ENCODE measurements at regions not wholly inside any gene's neighbourhood (a gene's known extent, or its start where the extent isn't known, plus 50 kb on each side); places are given as distances from the start of the nearest gene placed in this dataset.

DNA sequence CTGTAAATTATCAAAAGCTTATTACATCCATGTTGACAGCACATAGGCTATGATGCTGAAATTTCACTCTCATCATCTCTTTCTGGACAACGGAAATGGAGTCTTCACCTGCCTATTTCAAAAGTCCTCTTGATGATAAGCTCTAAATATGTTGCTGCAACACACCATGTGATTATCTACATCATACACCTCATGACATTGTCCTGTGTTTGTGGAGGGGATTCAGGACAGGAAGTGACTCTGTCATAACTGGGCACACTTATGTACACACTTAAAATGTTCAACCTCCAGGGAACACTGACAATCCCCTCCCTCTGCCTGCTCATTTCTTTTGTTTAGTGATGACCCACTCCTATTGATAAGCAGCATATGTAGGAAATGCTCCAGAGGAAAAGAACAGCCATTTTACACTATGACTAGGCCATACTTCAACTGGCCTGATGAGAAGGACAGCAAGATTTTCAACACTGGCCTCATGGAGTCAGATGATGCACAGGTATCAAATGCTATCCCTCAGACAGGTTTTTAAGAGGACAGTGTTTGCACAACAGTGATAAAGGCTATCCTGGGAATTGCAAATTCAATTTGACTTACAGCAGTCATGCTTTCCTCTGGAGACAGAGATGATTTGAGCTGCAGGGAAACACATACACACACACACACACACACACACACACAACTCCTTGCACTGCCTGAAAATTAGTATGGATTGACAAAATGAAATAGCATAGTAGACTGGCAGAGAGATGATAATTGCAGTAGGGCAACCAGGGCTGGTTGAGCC is 163.3 kb upstream of the RASGEF1B start:
- 100% methylated on average over 1 of the region's 1 CpG for WGBS, 2 donors (ENCODE audit: low coverage in 1 of 2)
- no peaks in the 10 kb centered on the region for H3K9me3 ChIP-seq
- no peak overlapping the region for H3K4me3 ChIP-seq
- H3K27me3 ChIP-seq = no peaks in the 10 kb centered on the region
- in situ Hi-C loops (cut with MboI; ENCODE audit: low pct_ligation_motif_present in 1 of 4, low pct_unique_long_range_greater_than_20kb in 1 of 4, low sequenced_read_pairs in 3 of 4) = no loop called here
- intact Hi-C loops (cut with DNase I; ENCODE audit: low total_unique reads) = no loop called here
- H3K4me1 ChIP-seq = peaks cover 0 to 13% (median 2%) of the 10 kb centered on the region in 4 donors
- H3K36me3 ChIP-seq = no peaks in the 10 kb centered on the region
- DNase-seq = no peak
- TF ChIP-seq EP300 (IDR thresholded peaks at IDR 0.05; ENCODE audit: low read depth) = no peak
- no peak for TF ChIP-seq POLR2AphosphoS5 (IDR thresholded peaks at IDR 0.05)
- TF ChIP-seq POLR2A (IDR thresholded peaks at IDR 0.05) = no peak
- TF ChIP-seq, protein P1, sequence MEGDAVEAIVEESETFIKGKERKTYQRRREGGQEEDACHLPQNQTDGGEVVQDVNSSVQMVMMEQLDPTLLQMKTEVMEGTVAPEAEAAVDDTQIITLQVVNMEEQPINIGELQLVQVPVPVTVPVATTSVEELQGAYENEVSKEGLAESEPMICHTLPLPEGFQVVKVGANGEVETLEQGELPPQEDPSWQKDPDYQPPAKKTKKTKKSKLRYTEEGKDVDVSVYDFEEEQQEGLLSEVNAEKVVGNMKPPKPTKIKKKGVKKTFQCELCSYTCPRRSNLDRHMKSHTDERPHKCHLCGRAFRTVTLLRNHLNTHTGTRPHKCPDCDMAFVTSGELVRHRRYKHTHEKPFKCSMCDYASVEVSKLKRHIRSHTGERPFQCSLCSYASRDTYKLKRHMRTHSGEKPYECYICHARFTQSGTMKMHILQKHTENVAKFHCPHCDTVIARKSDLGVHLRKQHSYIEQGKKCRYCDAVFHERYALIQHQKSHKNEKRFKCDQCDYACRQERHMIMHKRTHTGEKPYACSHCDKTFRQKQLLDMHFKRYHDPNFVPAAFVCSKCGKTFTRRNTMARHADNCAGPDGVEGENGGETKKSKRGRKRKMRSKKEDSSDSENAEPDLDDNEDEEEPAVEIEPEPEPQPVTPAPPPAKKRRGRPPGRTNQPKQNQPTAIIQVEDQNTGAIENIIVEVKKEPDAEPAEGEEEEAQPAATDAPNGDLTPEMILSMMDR (IDR thresholded peaks at IDR 0.05) = no peak
- peak overlapping the region in 1 of 4 donors; percentile 58 for H3K27ac ChIP-seq

DNA sequence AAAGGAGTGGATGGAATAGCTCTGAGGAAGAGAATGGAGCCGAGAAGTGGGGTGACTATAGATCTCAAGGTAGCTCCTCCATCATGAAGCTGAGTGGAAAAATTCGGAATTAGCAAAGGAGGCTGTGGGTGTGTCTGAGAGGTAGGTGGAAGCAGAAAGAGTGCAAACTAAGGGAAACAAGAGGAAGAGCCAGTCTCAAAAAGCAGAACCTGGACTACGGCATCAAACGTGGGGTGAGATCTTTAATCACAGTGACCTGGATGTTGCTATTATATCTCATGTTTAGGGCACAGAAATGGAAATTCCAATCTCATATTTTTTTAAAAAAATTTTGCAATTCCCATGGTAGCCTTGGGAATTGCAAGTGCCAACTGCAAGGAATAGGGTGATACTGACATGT is 162.5 kb upstream of the RASGEF1B start:
- in situ Hi-C loops (cut with MboI; ENCODE audit: low pct_ligation_motif_present in 1 of 4, low pct_unique_long_range_greater_than_20kb in 1 of 4, low sequenced_read_pairs in 3 of 4) = no loop called here

DNA sequence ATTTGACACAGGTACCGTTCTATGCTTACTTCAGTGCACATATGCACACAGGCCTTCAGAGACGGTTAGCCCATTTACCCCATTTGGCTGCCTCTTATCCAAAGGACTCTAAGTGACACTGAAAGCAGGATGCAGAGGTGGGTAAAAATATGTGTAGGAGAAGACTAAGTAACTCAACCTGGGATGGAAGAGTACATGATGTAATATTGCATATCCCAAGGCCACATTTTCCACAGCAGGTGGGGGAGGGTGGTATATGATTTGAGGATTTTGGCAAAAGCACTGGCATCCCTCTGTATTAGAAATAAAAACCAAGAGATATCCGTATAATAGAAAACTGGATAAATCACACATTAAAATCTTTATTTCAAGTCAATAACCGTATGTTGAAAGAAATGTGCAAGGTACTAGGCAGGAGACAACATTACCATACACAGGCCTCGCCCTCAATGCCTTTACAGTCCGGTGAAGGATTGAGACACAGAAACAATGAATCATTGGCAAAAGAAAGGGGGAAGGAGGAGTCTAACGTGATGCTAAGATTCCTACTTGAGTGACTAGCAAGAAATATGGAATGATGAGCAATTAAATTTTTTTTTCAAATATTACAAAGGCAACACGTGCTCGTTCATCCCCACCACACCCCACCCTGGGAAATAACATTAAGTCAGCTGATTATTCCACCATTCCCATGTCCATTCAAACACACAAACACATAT is 161.0 kb upstream of the RASGEF1B start:
- Histone ChIP-seq H3K9me3 (no peaks in the 10 kb centered on the region), H3K36me3 (no peaks in the 10 kb centered on the region), H3K27me3 (no peaks in the 10 kb centered on the region), H3K27ac (no peak overlapping the region), H3K4me3 (no peak overlapping the region), H3K4me1 (peaks cover 0 to 13% (median 2%) of the 10 kb centered on the region in 4 donors)
- 54 to 67% methylated on average over 7 to 9 of the region's 9 CpGs for WGBS, 2 donors (ENCODE audit: low coverage in 1 of 2)
- intact Hi-C loops (cut with DNase I; ENCODE audit: low total_unique reads) (no loop called here), in situ Hi-C loops (cut with MboI; ENCODE audit: low pct_ligation_motif_present in 1 of 4, low pct_unique_long_range_greater_than_20kb in 1 of 4, low sequenced_read_pairs in 3 of 4) (no loop called here)
- TF ChIP-seq EP300 (IDR thresholded peaks at IDR 0.05; ENCODE audit: low read depth) (no peak), POLR2A (IDR thresholded peaks at IDR 0.05) (no peak), POLR2AphosphoS5 (IDR thresholded peaks at IDR 0.05) (no peak)
- TF ChIP-seq, protein P1 (IDR thresholded peaks at IDR 0.05) = no peak
- no peak for DNase-seq

More for the DNA sequence above, 162.5 kb upstream of the RASGEF1B start:
- no peaks in the 10 kb centered on the region for H3K9me3 ChIP-seq
- TF ChIP-seq, protein P1 (IDR thresholded peaks at IDR 0.05) = no peak
- TF ChIP-seq POLR2A (IDR thresholded peaks at IDR 0.05) (no peak), POLR2AphosphoS5 (IDR thresholded peaks at IDR 0.05) (no peak), EP300 (IDR thresholded peaks at IDR 0.05; ENCODE audit: low read depth) (no peak)
- no peak for DNase-seq
- H3K27ac ChIP-seq = no peak overlapping the region
- H3K27me3 ChIP-seq = no peaks in the 10 kb centered on the region
- peaks cover 0 to 13% (median 2%) of the 10 kb centered on the region in 4 donors for H3K4me1 ChIP-seq
- 89 to 90% methylated on average over 4 of the region's 4 CpGs for WGBS, 2 donors (ENCODE audit: low coverage in 1 of 2)
- intact Hi-C loops (cut with DNase I; ENCODE audit: low total_unique reads) = no loop called here
- no peak overlapping the region for H3K4me3 ChIP-seq
- H3K36me3 ChIP-seq = no peaks in the 10 kb centered on the region

DNA sequence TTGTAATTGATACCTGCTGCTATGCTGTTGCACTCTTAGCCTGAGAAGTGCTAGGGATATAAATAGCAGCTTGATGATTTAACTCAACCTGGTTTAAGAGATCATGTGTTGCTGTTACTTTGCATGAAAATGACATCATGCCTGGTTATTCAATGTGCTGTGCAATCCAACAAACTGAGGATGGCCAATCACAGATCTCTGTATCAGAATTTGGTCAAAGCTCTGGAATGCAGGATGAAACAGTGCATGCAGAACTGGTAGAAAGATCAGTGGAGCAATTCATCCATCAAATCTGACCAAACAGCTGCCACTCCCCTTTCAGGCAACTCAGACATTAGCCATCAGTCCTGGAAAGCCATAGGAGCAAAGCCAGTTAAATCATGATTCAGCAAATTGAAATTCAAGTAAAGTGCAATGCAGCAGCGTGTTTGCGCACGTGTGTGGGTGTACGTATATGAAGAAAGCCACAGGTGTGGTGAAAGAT is 160.3 kb upstream of the RASGEF1B start:
- Histone ChIP-seq H3K27me3 (no peaks in the 10 kb centered on the region), H3K4me1 (peaks cover 0 to 13% (median 2%) of the 10 kb centered on the region in 4 donors), H3K27ac (no peak overlapping the region), H3K4me3 (no peak overlapping the region), H3K36me3 (no peaks in the 10 kb centered on the region), H3K9me3 (no peaks in the 10 kb centered on the region)
- in situ Hi-C loops (cut with MboI; ENCODE audit: low pct_ligation_motif_present in 1 of 4, low pct_unique_long_range_greater_than_20kb in 1 of 4, low sequenced_read_pairs in 3 of 4) = no loop called here
- intact Hi-C loops (cut with DNase I; ENCODE audit: low total_unique reads) = no loop called here
- TF ChIP-seq, protein P1 (IDR thresholded peaks at IDR 0.05) = no peak
- TF ChIP-seq EP300 (IDR thresholded peaks at IDR 0.05; ENCODE audit: low read depth) (no peak), POLR2A (IDR thresholded peaks at IDR 0.05) (no peak), POLR2AphosphoS5 (IDR thresholded peaks at IDR 0.05) (no peak)
- DNase-seq = no peak
- WGBS, 2 donors (ENCODE audit: low coverage in 1 of 2) = 82 to 85% methylated on average over 3 to 4 of the region's 4 CpGs

Measured in transverse colon (tissue), 4 donors.